Activated CD4-positive, alpha-beta memory T cell treated with anti-CD3 and anti-CD28 coated beads, Interleukin-2, amount 10 ng/mL, durations not matched to agents 7 days and 5 days (primary cell): ENCODE measurements at regions not wholly inside any gene's neighbourhood (a gene's known extent, or its start where the extent isn't known, plus 50 kb on each side); places are given as distances from the start of the nearest gene placed in this dataset.

Experiments used
- CTCF ChIA-PET: fragments of 350-600 bp; sonication (Branson Sonifier 250); formaldehyde crosslinking; loops from one replicate; lab custom pipeline; 2021; ENCODE audit warnings: antibody characterized with exemption, inconsistent platforms; lab: Charles Lee
- POLR2A ChIA-PET: fragments of 350-600 bp; sonication (Branson Sonifier 250); formaldehyde crosslinking; loops from one replicate; lab custom pipeline; 2021; ENCODE audit warnings: antibody characterized with exemption; lab: Charles Lee
- DNase-seq: peaks from one replicate; pipeline ENCODE4 v3.0.0-alpha.2; 2020
- H3K27ac Mint-ChIP-seq: one replicate; pipeline ENCODE4 v1.8.0; 2021; ENCODE audit warnings: mild to moderate bottlenecking, mixed read lengths
- H3K27me3 Mint-ChIP-seq: one replicate; pipeline ENCODE4 v1.8.0; 2021; ENCODE audit warnings: mixed read lengths
- H3K36me3 Mint-ChIP-seq: one replicate; pipeline ENCODE4 v1.8.0; 2021; ENCODE audit warnings: low read depth, mixed read lengths
- H3K4me1 Mint-ChIP-seq: one replicate; pipeline ENCODE4 v1.8.0; 2021; ENCODE audit warnings: mixed read lengths
- H3K4me3 Mint-ChIP-seq: one replicate; pipeline ENCODE4 v1.8.0; 2021; ENCODE audit warnings: mild to moderate bottlenecking, mixed read lengths
- H3K9me3 Mint-ChIP-seq: one replicate; pipeline ENCODE4 v1.8.0; 2021; ENCODE audit warnings: mixed read lengths

DNA sequence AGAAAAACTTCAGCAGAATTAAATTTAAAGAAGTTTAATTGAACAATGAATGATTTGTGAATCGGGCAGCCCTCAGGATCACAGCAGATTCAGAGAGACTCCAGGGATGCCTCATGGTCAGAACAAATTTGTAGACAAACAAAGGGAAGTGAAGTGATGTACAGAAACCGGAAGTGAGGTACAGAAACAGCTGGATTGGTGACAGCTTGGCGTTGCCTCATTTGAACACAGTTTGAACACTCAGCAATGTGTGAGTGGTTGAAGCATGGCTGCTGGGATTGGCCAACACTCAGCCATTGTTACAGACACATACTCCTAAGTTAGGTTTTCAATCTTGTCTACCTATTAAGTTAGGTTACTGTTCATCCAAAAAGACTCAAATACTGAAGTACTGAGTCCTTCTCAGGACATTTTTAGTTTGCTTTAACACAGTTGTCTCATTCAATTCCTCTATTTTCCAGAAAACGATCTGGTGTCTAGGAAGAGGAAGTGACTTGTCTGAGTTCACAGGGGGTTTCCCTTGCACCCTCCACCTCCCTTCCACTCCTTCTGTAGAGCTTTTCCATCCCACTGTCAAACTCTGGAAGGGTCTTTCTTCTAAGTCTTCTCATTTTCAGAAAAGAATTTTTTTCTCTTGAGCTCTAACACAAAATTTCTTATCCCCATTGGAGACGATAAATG, 137.9 kb downstream of the SLC4A3 start:
- Mint-ChIP-seq H3K27me3 (peaks cover 3% of the 10 kb centered on the region), H3K27ac (no peak overlapping the region), H3K4me1 (no peaks in the 10 kb centered on the region), H3K36me3 (no peaks in the 10 kb centered on the region), H3K9me3 (no peaks in the 10 kb centered on the region), H3K4me3 (no peak overlapping the region)
- ChIA-PET CTCF (no interaction called here), POLR2A (no interaction called here)
- DNase-seq, result no peak

DNA sequence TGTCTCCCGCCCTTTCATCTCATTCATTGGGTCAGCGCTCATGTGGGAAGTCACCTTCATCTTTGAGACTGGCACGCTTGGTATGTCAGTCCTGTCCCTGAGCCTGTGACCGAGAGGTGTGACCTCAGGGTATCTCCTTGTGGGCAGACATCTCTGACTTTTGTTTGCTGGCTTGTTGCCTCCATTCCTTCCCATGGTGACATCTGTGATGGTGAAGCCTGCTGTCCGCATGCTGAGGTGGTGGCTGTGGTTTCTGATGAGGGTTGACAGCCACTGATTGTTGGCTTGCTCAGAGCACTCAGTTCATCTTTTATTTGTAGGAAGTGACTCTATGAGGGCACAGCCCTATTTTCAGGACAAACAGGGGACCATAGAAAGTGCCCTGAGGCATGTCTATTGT, 139.2 kb downstream of the SLC4A3 start:
- Mint-ChIP-seq H3K27ac (no peak overlapping the region), H3K4me1 (no peaks in the 10 kb centered on the region), H3K27me3 (no peaks in the 10 kb centered on the region), H3K4me3 (no peak overlapping the region), H3K9me3 (no peaks in the 10 kb centered on the region), H3K36me3 (no peaks in the 10 kb centered on the region)
- no peak for DNase-seq
- CTCF ChIA-PET, result no interaction called here
- POLR2A ChIA-PET, result no interaction called here

DNA sequence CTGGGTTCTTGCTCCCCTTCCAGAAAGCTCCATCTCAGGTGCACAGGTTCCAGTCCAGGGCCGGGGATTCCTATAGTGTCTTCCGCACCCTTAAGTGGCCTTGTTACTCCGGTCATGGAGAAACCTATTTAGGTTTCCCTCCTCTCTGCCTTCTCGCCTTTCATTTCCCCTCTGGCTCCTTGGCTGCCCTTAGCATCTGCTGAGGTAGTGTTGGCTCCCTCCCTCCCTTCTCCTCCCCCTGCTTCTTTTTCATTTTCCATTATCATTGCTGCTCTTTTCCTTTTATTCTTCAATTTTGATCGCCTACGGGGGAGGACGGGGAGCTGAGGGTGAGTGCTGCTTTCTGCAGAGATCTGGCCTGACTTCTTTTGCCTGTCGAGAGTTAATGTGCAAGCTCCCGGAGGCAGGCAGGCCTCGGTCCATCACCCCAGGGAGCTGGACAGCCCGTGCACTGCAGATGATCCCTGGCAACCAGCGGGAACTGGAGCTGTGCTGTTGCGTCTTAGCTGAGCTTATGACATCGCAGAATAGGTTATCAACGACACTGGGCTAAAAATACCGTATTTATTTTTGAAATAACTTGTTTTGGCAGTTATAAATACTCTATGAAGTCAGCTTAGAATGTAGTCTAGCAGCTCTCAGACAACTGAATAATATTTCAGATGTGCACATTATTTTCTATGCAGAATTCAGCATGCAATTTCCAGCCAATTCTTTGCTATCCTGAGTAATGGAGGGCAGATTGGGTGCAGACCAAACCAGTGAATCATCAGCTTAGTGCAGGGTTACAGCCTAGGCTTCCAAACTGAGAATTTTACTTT, 141.9 kb downstream of the SLC4A3 start:
- no peak overlapping the region for H3K27ac Mint-ChIP-seq
- ChIA-PET POLR2A (no interaction called here), CTCF (no interaction called here)
- DNase-seq, result no peak
- no peaks in the 10 kb centered on the region for H3K9me3 Mint-ChIP-seq
- no peaks in the 10 kb centered on the region for H3K27me3 Mint-ChIP-seq
- H3K4me1 Mint-ChIP-seq, result no peaks in the 10 kb centered on the region
- H3K36me3 Mint-ChIP-seq, result no peaks in the 10 kb centered on the region
- H3K4me3 Mint-ChIP-seq, result no peak overlapping the region

DNA sequence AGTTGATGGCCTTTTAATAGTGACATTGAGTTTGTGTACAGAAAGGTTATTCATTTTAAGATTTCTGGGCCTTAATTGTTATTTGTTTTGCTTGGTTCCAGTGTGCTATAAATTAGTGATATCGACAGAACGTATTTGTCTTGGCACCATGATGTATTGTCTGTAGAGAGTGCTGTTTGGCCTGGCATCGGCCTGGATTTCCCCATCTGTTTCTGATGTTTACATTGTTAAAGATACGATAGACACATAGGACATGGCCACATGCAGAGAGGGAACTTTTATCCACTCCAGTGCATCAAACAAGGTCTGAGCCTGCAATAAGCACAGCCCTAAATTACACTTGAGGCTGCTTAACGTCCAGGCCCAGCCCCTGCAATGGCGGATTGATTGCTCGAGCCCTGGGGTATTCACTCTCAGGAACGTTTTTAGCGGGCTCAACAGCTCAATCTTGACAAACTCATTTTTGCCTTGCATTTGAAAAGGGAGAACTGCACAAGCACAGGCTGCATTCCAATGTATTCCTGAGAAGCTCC, 144.7 kb downstream of the SLC4A3 start:
- no peaks in the 10 kb centered on the region for H3K4me1 Mint-ChIP-seq
- H3K27ac Mint-ChIP-seq, result no peak overlapping the region
- ChIA-PET CTCF (no interaction called here), POLR2A (no interaction called here)
- H3K36me3 Mint-ChIP-seq, result no peaks in the 10 kb centered on the region
- DNase-seq, result no peak
- no peaks in the 10 kb centered on the region for H3K27me3 Mint-ChIP-seq
- H3K9me3 Mint-ChIP-seq, result no peaks in the 10 kb centered on the region
- no peak overlapping the region for H3K4me3 Mint-ChIP-seq

DNA sequence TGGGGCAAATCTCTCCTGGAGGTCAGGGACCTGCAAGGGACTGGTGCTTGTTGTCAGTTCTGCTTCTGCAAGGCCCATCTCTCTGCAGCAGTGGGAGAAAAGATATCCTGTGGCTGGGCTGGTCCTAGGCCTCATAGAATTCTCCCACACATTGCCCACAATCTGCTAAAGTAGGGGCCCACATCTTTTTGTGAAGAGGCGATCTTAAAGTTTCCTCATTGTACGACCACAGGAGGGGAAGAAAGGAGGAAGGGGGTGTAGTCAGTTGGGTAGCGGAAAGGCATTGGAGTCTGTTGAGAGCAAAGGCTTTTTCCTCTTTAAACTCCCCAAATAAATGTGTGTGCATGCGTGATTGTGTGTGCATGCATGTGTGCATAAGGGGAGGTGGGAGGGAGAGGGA, 145.3 kb downstream of the SLC4A3 start:
- H3K9me3 Mint-ChIP-seq, result no peaks in the 10 kb centered on the region
- no peaks in the 10 kb centered on the region for H3K36me3 Mint-ChIP-seq
- no peak for DNase-seq
- H3K27ac Mint-ChIP-seq, result no peak overlapping the region
- H3K27me3 Mint-ChIP-seq, result no peaks in the 10 kb centered on the region
- ChIA-PET POLR2A (no interaction called here), CTCF (no interaction called here)
- H3K4me3 Mint-ChIP-seq, result no peak overlapping the region
- no peaks in the 10 kb centered on the region for H3K4me1 Mint-ChIP-seq

DNA sequence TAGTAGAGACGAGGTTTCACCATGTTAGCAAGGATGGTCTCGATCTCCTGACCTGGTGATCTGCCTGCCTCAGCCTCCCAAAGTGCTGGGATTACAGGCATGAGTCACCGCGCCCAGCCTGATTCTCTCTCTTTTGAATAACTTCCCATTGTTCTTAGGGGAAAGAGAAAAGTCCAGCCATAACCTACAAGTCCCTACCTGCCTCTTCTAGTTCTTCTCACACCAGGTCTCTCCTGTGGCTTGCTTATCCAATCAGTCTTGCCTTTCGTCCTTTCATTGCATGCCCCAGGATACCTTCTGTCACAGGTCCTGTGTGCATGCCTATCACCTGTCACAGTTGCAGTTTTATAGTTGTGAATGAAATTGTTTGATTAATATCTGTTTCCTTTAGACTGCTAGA, 148.1 kb downstream of the SLC4A3 start:
- no peaks in the 10 kb centered on the region for H3K4me1 Mint-ChIP-seq

DNA sequence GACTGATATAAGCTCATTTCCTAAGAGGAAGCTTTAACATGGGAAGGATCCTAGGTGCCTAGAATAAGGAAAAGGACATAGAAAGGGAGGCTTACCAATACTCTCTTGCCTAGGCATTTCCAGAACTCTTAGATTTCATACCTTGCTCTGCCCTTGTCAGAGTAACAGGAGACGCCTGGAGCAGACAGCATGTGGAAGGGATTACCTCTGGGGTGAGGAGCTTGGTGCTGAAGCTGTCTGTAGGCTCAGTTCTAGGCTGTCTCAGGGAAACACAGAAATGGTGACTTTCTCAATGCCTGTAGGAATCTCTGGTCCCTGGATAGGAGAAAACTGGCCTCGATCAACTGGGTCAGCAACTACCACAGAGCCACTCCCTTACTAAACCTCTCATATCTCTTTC, 150.0 kb downstream of the SLC4A3 start:
- POLR2A ChIA-PET, result no interaction called here
- CTCF ChIA-PET, result no interaction called here
- no peak overlapping the region for H3K4me3 Mint-ChIP-seq
- H3K27ac Mint-ChIP-seq, result no peak overlapping the region
- H3K4me1 Mint-ChIP-seq, result no peaks in the 10 kb centered on the region
- H3K27me3 Mint-ChIP-seq, result peaks cover 2% of the 10 kb centered on the region
- no peak for DNase-seq
- H3K9me3 Mint-ChIP-seq, result no peaks in the 10 kb centered on the region
- no peaks in the 10 kb centered on the region for H3K36me3 Mint-ChIP-seq

More for the DNA sequence above, 148.1 kb downstream of the SLC4A3 start:
- no peaks in the 10 kb centered on the region for H3K9me3 Mint-ChIP-seq
- H3K4me3 Mint-ChIP-seq, result no peak overlapping the region
- H3K27ac Mint-ChIP-seq, result no peak overlapping the region
- ChIA-PET CTCF (no interaction called here), POLR2A (no interaction called here)
- H3K27me3 Mint-ChIP-seq, result peaks cover 2% of the 10 kb centered on the region
- DNase-seq, result no peak
- no peaks in the 10 kb centered on the region for H3K36me3 Mint-ChIP-seq

DNA sequence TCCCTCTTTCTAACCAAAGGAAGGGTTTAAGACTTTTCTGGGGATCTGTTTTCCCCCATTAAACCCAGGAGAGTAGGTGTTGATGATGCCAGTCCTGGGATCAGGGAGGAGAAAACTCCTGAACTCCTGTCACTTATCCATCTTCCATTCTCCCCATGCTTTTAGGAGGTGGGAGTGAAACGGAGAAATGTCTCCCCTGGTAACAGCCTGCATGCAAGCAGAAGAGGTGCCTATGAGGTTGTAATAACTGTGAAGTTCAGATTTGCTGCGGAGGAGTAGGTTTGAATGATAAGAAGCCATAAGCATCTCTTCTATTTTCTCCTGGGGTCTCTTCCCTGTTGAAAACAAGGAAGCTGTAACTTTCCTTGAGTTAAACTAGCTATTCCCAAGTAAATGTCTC, 150.8 kb downstream of the SLC4A3 start:
- H3K36me3 Mint-ChIP-seq, result no peaks in the 10 kb centered on the region
- CTCF ChIA-PET, result no interaction called here
- no peaks in the 10 kb centered on the region for H3K9me3 Mint-ChIP-seq
- no peak overlapping the region for H3K4me3 Mint-ChIP-seq
- H3K27ac Mint-ChIP-seq, result no peak overlapping the region
- no peaks in the 10 kb centered on the region for H3K4me1 Mint-ChIP-seq
- POLR2A ChIA-PET, result no interaction called here
- DNase-seq, result no peak
- H3K27me3 Mint-ChIP-seq, result peaks cover 2% of the 10 kb centered on the region

DNA sequence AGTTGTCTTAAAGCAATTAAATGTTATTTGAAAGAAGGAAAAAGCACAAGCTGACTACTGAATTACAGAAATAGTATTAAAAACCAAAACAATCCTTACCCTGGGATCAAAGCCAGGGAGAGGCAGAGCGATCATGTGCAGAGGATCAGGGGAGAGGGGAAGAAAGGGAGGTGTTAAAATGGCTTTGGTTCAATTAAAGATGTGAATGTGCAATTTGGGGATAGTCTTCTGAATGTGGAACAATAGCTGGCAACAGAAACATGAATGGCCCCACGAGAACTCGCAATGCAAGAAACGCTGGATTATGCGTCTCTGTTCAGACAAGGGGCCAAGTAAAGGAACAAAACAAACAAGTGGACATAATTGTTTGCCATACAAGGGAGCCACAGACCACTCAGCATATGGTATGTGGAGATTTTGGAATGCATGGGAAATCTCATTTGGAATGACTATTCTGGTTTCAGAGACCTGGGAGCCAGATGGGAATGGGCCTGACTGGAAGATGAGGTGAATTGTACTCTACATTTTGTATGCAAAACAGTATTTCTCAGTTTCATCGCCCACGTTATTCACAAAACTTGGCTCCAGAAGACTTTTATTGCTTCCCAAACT, 155.4 kb downstream of the SLC4A3 start:
- DNase-seq, result no peak
- POLR2A ChIA-PET, result no interaction called here
- H3K4me1 Mint-ChIP-seq, result no peaks in the 10 kb centered on the region
- no peaks in the 10 kb centered on the region for H3K36me3 Mint-ChIP-seq
- no peak overlapping the region for H3K4me3 Mint-ChIP-seq
- CTCF ChIA-PET, result no interaction called here
- no peaks in the 10 kb centered on the region for H3K9me3 Mint-ChIP-seq
- H3K27ac Mint-ChIP-seq, result no peak overlapping the region
- peaks cover 2% of the 10 kb centered on the region for H3K27me3 Mint-ChIP-seq

DNA sequence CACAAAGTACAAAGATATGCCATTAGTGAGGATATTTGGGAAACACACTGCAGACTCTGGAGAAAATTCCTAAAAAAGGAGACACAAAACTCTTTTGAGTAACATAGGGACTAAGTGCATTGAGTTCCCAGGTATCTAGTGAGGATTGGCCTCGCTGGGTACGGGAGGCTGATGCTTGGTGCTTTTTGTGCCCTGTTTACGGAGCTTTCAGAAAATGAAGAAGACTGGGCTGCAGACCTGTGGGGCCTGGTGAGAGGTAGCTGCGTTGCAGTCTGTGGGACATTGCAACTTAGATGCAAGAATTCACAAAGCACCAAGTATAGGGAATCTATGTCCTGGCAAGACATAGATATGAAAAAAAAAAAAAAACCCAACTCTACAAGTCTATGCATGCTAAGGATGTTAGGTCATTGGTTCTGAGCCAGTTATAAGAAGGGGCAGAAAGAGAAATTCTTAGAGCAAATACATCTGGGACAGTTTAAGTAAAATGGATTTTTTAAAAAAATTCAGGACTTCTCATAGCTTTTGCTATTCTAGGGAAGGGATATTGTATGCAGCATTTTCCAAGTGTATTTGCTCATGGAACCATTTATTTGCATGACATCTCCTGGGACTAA, 156.0 kb downstream of the SLC4A3 start:
- ChIA-PET CTCF (no interaction called here), POLR2A (no interaction called here)
- Mint-ChIP-seq H3K4me3 (no peak overlapping the region), H3K36me3 (no peaks in the 10 kb centered on the region), H3K4me1 (no peaks in the 10 kb centered on the region), H3K9me3 (no peaks in the 10 kb centered on the region), H3K27ac (no peak overlapping the region), H3K27me3 (peaks cover 2% of the 10 kb centered on the region)
- DNase-seq, result no peak

DNA sequence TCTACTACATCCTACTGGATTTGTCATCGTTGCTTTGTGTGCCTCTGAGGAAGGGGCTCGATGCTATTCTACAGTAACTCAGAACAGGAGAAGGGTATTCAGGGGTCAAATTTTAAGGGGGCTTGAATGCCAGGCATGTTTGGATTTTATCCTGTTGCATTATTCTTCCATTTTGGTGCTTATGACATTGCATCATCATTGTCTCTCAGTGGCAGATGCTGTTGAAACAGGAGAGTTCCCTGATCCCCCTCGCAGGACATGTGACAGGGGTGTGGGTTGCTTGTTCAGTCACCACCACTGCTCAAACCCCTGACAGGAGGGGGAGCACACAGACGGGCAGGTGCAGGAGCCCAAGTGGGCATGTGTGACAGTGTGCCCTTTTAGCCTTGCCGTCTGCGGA, 156.7 kb downstream of the SLC4A3 start:
- Mint-ChIP-seq H3K27me3 (peaks cover 2% of the 10 kb centered on the region), H3K4me3 (no peak overlapping the region), H3K4me1 (no peaks in the 10 kb centered on the region), H3K9me3 (no peaks in the 10 kb centered on the region), H3K27ac (no peak overlapping the region), H3K36me3 (no peaks in the 10 kb centered on the region)
- no peak for DNase-seq
- CTCF ChIA-PET, result no interaction called here
- POLR2A ChIA-PET, result no interaction called here

DNA sequence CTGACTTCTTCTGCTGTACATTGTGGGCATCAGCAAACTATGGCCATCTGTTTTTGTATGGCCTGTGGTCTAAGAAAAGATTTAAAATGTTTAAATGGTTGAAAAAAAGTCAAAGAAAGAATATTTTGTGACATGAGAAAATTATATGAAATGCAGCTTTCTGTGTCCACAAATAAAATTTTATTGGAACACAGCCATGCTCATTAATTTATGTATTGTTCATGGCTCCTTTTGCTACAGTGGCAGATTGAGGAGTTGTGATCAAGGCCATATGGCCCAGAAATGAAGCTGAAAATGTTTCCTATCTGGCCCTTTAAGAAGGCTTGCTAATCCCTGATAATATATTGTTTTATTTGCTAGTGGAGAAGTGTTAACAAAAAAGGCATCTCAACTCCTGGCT, 162.0 kb downstream of the SLC4A3 start:
- POLR2A ChIA-PET, result no interaction called here
- no peak for DNase-seq
- H3K27me3 Mint-ChIP-seq, result no peaks in the 10 kb centered on the region
- no peak overlapping the region for H3K4me3 Mint-ChIP-seq
- CTCF ChIA-PET, result no interaction called here
- H3K27ac Mint-ChIP-seq, result no peak overlapping the region
- H3K9me3 Mint-ChIP-seq, result no peaks in the 10 kb centered on the region
- H3K4me1 Mint-ChIP-seq, result no peaks in the 10 kb centered on the region
- no peaks in the 10 kb centered on the region for H3K36me3 Mint-ChIP-seq

DNA sequence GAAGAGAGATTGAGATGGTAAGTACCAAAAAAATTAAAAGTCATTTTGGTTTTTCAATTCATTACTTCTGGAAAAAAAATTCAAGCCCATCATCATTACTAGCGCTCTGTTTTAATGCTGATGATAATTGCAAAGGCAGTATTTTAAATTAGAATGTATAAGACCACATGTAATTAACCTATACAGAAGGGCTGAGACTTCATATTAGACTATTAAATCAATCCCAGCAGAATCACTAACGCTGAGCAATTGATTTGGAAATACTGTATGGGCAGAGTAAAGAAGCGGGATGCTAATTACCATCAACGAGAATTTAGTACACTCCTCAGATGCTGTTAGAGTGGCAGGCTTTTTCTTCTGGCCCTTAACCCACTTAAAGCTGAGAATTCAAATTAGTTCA, 165.0 kb downstream of the SLC4A3 start:
- POLR2A ChIA-PET, result no interaction called here
- H3K9me3 Mint-ChIP-seq, result no peaks in the 10 kb centered on the region
- CTCF ChIA-PET, result no interaction called here

More for the DNA sequence above, 165.0 kb downstream of the SLC4A3 start:
- no peaks in the 10 kb centered on the region for H3K27me3 Mint-ChIP-seq
- H3K4me3 Mint-ChIP-seq, result no peak overlapping the region
- H3K27ac Mint-ChIP-seq, result no peak overlapping the region
- DNase-seq, result no peak
- no peaks in the 10 kb centered on the region for H3K36me3 Mint-ChIP-seq
- H3K4me1 Mint-ChIP-seq, result no peaks in the 10 kb centered on the region
